ENCODE measurements at regions not wholly inside any gene's neighbourhood (a gene's known extent, or its start where the extent isn't known, plus 50 kb on each side); places are given as distances from the start of the nearest gene placed in this dataset.

- DNase-seq (ENCODE audit: insufficient read length, low spot score) (no peak), FAIRE-seq (no peak)
- TF ChIP-seq POLR2A (IDR thresholded peaks at IDR 0.05; ENCODE audit: low read depth, low read length), result no peak
Measured at GRCh38 chr3:79937567-79937966, 169.8 kb upstream of the ROBO1 start.

- FAIRE-seq, result no peak
- DNase-seq (ENCODE audit: insufficient read length, low spot score), result no peak
- TF ChIP-seq POLR2A (IDR thresholded peaks at IDR 0.05; ENCODE audit: low read depth, low read length), result no peak
Measured at GRCh38 chr3:79930196-79930595, 162.4 kb upstream of the ROBO1 start.

- FAIRE-seq, result no peak
- no peak for TF ChIP-seq POLR2A (IDR thresholded peaks at IDR 0.05; ENCODE audit: low read depth, low read length)
- DNase-seq (ENCODE audit: insufficient read length, low spot score), result no peak
Measured at GRCh38 chr3:79928687-79929408, 161.1 kb upstream of the ROBO1 start.

GRCh38 chr3:79926522-79926921 lies 158.7 kb upstream of the ROBO1 start:
- no peak for TF ChIP-seq POLR2A (IDR thresholded peaks at IDR 0.05; ENCODE audit: low read depth, low read length)
- no peak for FAIRE-seq
- no peak for DNase-seq (ENCODE audit: insufficient read length, low spot score)

- TF ChIP-seq POLR2A (IDR thresholded peaks at IDR 0.05; ENCODE audit: low read depth, low read length), result no peak
- DNase-seq (ENCODE audit: insufficient read length, low spot score) (no peak), FAIRE-seq (no peak)
Measured at GRCh38 chr3:79922633-79923032, 154.8 kb upstream of the ROBO1 start.

- TF ChIP-seq POLR2A (IDR thresholded peaks at IDR 0.05; ENCODE audit: low read depth, low read length), result no peak
- no peak for DNase-seq (ENCODE audit: insufficient read length, low spot score)
- no peak for FAIRE-seq
Measured at GRCh38 chr3:79917561-79917960, 149.8 kb upstream of the ROBO1 start.

- DNase-seq (ENCODE audit: insufficient read length, low spot score) (no peak), FAIRE-seq (no peak)
- no peak for TF ChIP-seq POLR2A (IDR thresholded peaks at IDR 0.05; ENCODE audit: low read depth, low read length)
Measured at GRCh38 chr3:79910337-79910736, 142.5 kb upstream of the ROBO1 start.

- TF ChIP-seq POLR2A (IDR thresholded peaks at IDR 0.05; ENCODE audit: low read depth, low read length), result no peak
- FAIRE-seq (no peak), DNase-seq (ENCODE audit: insufficient read length, low spot score) (no peak)
Measured at GRCh38 chr3:79906106-79906505, 138.3 kb upstream of the ROBO1 start.

GRCh38 chr3:79902151-79902550 lies 134.4 kb upstream of the ROBO1 start:
- FAIRE-seq (no peak), DNase-seq (ENCODE audit: insufficient read length, low spot score) (no peak)
- TF ChIP-seq POLR2A (IDR thresholded peaks at IDR 0.05; ENCODE audit: low read depth, low read length), result no peak

GRCh38 chr3:79898907-79899306 lies 131.1 kb upstream of the ROBO1 start:
- no peak for TF ChIP-seq POLR2A (IDR thresholded peaks at IDR 0.05; ENCODE audit: low read depth, low read length)
- no peak for FAIRE-seq
- DNase-seq (ENCODE audit: insufficient read length, low spot score), result no peak

GRCh38 chr3:79896086-79896485 lies 128.3 kb upstream of the ROBO1 start:
- no peak for DNase-seq (ENCODE audit: insufficient read length, low spot score)
- no peak for FAIRE-seq
- no peak for TF ChIP-seq POLR2A (IDR thresholded peaks at IDR 0.05; ENCODE audit: low read depth, low read length)

- no peak for DNase-seq (ENCODE audit: insufficient read length, low spot score)
- FAIRE-seq, result no peak
- TF ChIP-seq POLR2A (IDR thresholded peaks at IDR 0.05; ENCODE audit: low read depth, low read length), result no peak
Measured at GRCh38 chr3:79887213-79887612, 119.4 kb upstream of the ROBO1 start.

- TF ChIP-seq POLR2A (IDR thresholded peaks at IDR 0.05; ENCODE audit: low read depth, low read length), result no peak
- no peak for DNase-seq (ENCODE audit: insufficient read length, low spot score)
- FAIRE-seq, result no peak
Measured at GRCh38 chr3:79886204-79886603, 118.4 kb upstream of the ROBO1 start.

- DNase-seq (ENCODE audit: insufficient read length, low spot score), result no peak
- no peak for TF ChIP-seq POLR2A (IDR thresholded peaks at IDR 0.05; ENCODE audit: low read depth, low read length)
- no peak for FAIRE-seq
Measured at GRCh38 chr3:79885407-79885806, 117.6 kb upstream of the ROBO1 start.

- DNase-seq (ENCODE audit: insufficient read length, low spot score) (no peak), FAIRE-seq (no peak)
- TF ChIP-seq POLR2A (IDR thresholded peaks at IDR 0.05; ENCODE audit: low read depth, low read length), result no peak
Measured at GRCh38 chr3:79884354-79884753, 116.6 kb upstream of the ROBO1 start.

GRCh38 chr3:79881431-79881830 lies 113.6 kb upstream of the ROBO1 start:
- FAIRE-seq, result no peak

More at GRCh38 chr3:79881431-79881830, 113.6 kb upstream of the ROBO1 start:
- no peak for DNase-seq (ENCODE audit: insufficient read length, low spot score)
- TF ChIP-seq POLR2A (IDR thresholded peaks at IDR 0.05; ENCODE audit: low read depth, low read length), result no peak

Data from H54 (cell line).